ENCODE measurements at regions not wholly inside any gene's neighbourhood (a gene's known extent, or its start where the extent isn't known, plus 50 kb on each side); places are given as distances from the start of the nearest gene placed in this dataset.

DNA sequence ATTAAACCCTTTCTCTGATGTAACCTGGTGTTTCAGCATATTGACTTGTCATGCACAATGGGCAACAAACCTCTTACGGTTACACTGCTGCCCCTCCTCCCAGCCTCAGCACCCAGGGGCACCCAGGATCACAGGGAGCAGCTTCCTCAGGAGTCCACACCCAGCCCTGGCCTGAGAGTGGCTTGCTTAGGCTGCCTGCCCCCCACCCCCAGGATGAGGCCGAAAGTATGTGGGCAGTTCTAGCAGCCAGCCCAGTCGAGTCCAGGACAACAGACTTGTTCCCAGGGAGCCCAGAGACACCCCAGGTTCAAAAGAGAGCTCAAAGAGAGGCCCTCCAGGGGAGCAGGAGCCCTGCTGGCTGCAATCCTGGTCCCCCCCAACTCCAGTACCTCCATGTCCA is 108.1 kb upstream of the THY1 start:
- TF ChIP-seq, protein P1, sequence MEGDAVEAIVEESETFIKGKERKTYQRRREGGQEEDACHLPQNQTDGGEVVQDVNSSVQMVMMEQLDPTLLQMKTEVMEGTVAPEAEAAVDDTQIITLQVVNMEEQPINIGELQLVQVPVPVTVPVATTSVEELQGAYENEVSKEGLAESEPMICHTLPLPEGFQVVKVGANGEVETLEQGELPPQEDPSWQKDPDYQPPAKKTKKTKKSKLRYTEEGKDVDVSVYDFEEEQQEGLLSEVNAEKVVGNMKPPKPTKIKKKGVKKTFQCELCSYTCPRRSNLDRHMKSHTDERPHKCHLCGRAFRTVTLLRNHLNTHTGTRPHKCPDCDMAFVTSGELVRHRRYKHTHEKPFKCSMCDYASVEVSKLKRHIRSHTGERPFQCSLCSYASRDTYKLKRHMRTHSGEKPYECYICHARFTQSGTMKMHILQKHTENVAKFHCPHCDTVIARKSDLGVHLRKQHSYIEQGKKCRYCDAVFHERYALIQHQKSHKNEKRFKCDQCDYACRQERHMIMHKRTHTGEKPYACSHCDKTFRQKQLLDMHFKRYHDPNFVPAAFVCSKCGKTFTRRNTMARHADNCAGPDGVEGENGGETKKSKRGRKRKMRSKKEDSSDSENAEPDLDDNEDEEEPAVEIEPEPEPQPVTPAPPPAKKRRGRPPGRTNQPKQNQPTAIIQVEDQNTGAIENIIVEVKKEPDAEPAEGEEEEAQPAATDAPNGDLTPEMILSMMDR (IDR thresholded peaks at IDR 0.05) = no peak
- no peak for TF ChIP-seq POLR2A (IDR thresholded peaks at IDR 0.05)
- TF ChIP-seq POLR2AphosphoS5 (IDR thresholded peaks at IDR 0.05; ENCODE audit: insufficient read depth in 1 of 2, low read depth in 1 of 2) = no peak
